HL-60 (cell line): ENCODE measurements at regions not wholly inside any gene's neighbourhood (a gene's known extent, or its start where the extent isn't known, plus 50 kb on each side); places are given as distances from the start of the nearest gene placed in this dataset.

Source experiments
- GABPA ChIP-seq: IDR thresholded peaks from 2 replicates; pipeline ENCODE4 v1.6.1; 2012; ENCODE audit warnings: low read depth
- POLR2AphosphoS5 ChIP-seq: IDR thresholded peaks from 2 replicates; pipeline ENCODE4 v1.6.1; 2012; ENCODE audit warnings: low read depth
- SPI1 ChIP-seq: IDR thresholded peaks from 2 replicates; pipeline ENCODE4 v1.6.1; 2012; ENCODE audit warnings: low read depth, mild to moderate bottlenecking, borderline replicate concordance
- TF ChIP-seq, protein P1 (sequence below): IDR thresholded peaks from one replicate; pipeline ENCODE4 v1.5.1; 2011; ENCODE audit warnings: low read length, control low read depth, inconsistent platforms; ENCODE audit not compliant: insufficient read depth
- TF ChIP-seq, protein P2 (sequence below): IDR thresholded peaks from 2 replicates; pipeline ENCODE4 v1.6.1; 2012; ENCODE audit warnings: low read depth; ENCODE audit not compliant: insufficient replicate concordance

DNA sequence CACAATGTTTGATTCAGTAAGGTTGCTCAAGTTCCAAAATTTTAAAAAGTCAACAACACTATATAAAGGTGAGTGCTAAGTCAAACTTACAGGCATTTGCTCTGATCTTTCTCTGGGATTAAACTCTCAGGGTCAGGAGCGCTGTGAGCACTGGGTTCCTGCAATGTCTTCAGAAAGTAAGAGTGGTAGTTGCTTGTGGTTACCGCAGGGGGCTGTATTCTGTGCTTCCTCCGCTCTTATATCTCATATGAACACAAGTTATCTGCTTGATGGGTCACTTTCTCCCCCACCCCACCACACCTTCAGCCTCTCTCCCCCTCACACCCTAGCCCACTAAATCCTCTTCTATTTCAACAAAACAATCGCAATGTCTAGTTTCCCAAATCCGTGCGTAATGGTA is 116.4 kb upstream of the IGSF1 start:
- TF ChIP-seq, protein P1, sequence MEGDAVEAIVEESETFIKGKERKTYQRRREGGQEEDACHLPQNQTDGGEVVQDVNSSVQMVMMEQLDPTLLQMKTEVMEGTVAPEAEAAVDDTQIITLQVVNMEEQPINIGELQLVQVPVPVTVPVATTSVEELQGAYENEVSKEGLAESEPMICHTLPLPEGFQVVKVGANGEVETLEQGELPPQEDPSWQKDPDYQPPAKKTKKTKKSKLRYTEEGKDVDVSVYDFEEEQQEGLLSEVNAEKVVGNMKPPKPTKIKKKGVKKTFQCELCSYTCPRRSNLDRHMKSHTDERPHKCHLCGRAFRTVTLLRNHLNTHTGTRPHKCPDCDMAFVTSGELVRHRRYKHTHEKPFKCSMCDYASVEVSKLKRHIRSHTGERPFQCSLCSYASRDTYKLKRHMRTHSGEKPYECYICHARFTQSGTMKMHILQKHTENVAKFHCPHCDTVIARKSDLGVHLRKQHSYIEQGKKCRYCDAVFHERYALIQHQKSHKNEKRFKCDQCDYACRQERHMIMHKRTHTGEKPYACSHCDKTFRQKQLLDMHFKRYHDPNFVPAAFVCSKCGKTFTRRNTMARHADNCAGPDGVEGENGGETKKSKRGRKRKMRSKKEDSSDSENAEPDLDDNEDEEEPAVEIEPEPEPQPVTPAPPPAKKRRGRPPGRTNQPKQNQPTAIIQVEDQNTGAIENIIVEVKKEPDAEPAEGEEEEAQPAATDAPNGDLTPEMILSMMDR: no peak
- TF ChIP-seq, protein P2, sequence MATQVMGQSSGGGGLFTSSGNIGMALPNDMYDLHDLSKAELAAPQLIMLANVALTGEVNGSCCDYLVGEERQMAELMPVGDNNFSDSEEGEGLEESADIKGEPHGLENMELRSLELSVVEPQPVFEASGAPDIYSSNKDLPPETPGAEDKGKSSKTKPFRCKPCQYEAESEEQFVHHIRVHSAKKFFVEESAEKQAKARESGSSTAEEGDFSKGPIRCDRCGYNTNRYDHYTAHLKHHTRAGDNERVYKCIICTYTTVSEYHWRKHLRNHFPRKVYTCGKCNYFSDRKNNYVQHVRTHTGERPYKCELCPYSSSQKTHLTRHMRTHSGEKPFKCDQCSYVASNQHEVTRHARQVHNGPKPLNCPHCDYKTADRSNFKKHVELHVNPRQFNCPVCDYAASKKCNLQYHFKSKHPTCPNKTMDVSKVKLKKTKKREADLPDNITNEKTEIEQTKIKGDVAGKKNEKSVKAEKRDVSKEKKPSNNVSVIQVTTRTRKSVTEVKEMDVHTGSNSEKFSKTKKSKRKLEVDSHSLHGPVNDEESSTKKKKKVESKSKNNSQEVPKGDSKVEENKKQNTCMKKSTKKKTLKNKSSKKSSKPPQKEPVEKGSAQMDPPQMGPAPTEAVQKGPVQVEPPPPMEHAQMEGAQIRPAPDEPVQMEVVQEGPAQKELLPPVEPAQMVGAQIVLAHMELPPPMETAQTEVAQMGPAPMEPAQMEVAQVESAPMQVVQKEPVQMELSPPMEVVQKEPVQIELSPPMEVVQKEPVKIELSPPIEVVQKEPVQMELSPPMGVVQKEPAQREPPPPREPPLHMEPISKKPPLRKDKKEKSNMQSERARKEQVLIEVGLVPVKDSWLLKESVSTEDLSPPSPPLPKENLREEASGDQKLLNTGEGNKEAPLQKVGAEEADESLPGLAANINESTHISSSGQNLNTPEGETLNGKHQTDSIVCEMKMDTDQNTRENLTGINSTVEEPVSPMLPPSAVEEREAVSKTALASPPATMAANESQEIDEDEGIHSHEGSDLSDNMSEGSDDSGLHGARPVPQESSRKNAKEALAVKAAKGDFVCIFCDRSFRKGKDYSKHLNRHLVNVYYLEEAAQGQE: no peak
- TF ChIP-seq SPI1 (no peak), POLR2AphosphoS5 (no peak), GABPA (no peak)
